Endothelial cell of umbilical vein (primary cell): ENCODE measurements at regions not wholly inside any gene's neighbourhood (a gene's known extent, or its start where the extent isn't known, plus 50 kb on each side); places are given as distances from the start of the nearest gene placed in this dataset.
"Not testable (repeated sequence)": the region's sequence is repeated elsewhere in the genome, so short reads cannot be mapped to it uniquely, and the experiment has no call there.

Experiments used
- BruUV-seq: library from RNA; stranded (reverse); fragments of 400-500 nt; replicated peaks from 2 replicates; lab custom pipeline; 2021; lab: Mats Ljungman, UMichigan
- CTCF ChIA-PET: fragments of 300-600, 350-600 bp; sonication (Branson Sonifier 250); formaldehyde crosslinking; loops from one replicate; lab custom pipeline; 2021; ENCODE audit warnings: antibody characterized with exemption, inconsistent platforms; lab: Charles Lee
- POLR2A ChIA-PET: fragments of 300-600, 350-600 bp; sonication (Branson Sonifier 250); formaldehyde crosslinking; loops from one replicate; lab custom pipeline; 2021; ENCODE audit warnings: antibody characterized with exemption, inconsistent platforms; lab: Charles Lee
- DNase-seq: peaks from one replicate; pipeline ENCODE4 v3.0.0-alpha.2; 2011; ENCODE audit warnings: low read depth, low spot score
- FAIRE-seq: peaks from 2 replicates; lab custom pipeline; 2011; peaks lifted over from hg19 to GRCh38; lab: Jason Lieb, UNC
- H2AFZ ChIP-seq: 2 replicates; pipeline ENCODE4 v1.6.0; 2012; ENCODE audit warnings: low read depth, low read length, control low read depth, inconsistent platforms
- H3K27ac ChIP-seq: 2 replicates; pipeline ENCODE4 v1.5.1; 2011; ENCODE audit warnings: low read depth, mild to moderate bottlenecking, control low read depth, low read length, moderate library complexity; ENCODE audit not compliant: insufficient read depth
- H3K27me3 ChIP-seq, 2 experiments: 2 replicates each; pipeline versions ENCODE4 v1.6.0 to v1.6.1; 2011; ENCODE audit warnings: low read length in 2 of 2, mixed read lengths in 1 of 2; ENCODE audit not compliant: control insufficient read depth in 2 of 2, insufficient read depth in 2 of 2
- H3K36me3 ChIP-seq, 2 experiments: 2 replicates in 1 of 2; 3 replicates in 1 of 2; pipeline ENCODE4 v1.5.1; 2011; ENCODE audit warnings: low read length in 2 of 2, mild to moderate bottlenecking in 1 of 2, moderate library complexity in 1 of 2; ENCODE audit not compliant: control insufficient read depth in 2 of 2, insufficient read depth in 2 of 2; ENCODE audit errors: extremely low read depth in 1 of 2
- H3K4me1 ChIP-seq: 3 replicates; pipeline ENCODE4 v1.5.1; 2011; ENCODE audit warnings: mild to moderate bottlenecking, low read length; ENCODE audit not compliant: control insufficient read depth, insufficient read depth; ENCODE audit errors: extremely low read depth
- H3K4me2 ChIP-seq: 2 replicates; pipeline ENCODE4 v1.6.1; 2011; ENCODE audit warnings: low read length, control low read depth, mixed read lengths; ENCODE audit not compliant: insufficient read depth
- H3K4me3 ChIP-seq, 3 experiments: fragments of 200-600 bp in 1 of 3; sonication (generic), shearing (Covaris generic) in 1 of 3; replicated peaks in 1 of 3; 2 replicates each; pipeline ENCODE4 v1.5.1; 2011 to 2016; ENCODE audit warnings: control low read depth in 3 of 3, low read length in 3 of 3, mild to moderate bottlenecking in 2 of 3, inconsistent platforms in 1 of 3, low read depth in 1 of 3, moderate library complexity in 1 of 3; ENCODE audit not compliant: insufficient read depth in 1 of 3
- H3K79me2 ChIP-seq: 2 replicates; pipeline ENCODE4 v1.6.0; 2012; ENCODE audit warnings: low read length, inconsistent platforms; ENCODE audit not compliant: control insufficient read depth, insufficient read depth
- H3K9ac ChIP-seq: replicated peaks from 2 replicates; pipeline ENCODE3; 2011; ENCODE audit warnings: low read length, control low read depth; ENCODE audit not compliant: insufficient read depth; ENCODE audit errors: extremely low read depth
- H3K9me1 ChIP-seq: replicated peaks from 3 replicates; pipeline ENCODE4 v1.6.0; 2011; ENCODE audit warnings: mild to moderate bottlenecking, low read length; ENCODE audit not compliant: control insufficient read depth, insufficient read depth; ENCODE audit errors: extremely low read depth
- H3K9me3 ChIP-seq: replicated peaks from 2 replicates; pipeline ENCODE4 v1.5.1; 2012; ENCODE audit warnings: low read length, inconsistent platforms; ENCODE audit not compliant: control insufficient read depth, insufficient read depth
- H4K20me1 ChIP-seq: replicated peaks from 2 replicates; pipeline ENCODE3; 2011; ENCODE audit warnings: mild to moderate bottlenecking, low read length; ENCODE audit not compliant: control insufficient read depth, insufficient read depth; ENCODE audit errors: extremely low read depth
- CTCF ChIP-seq, 2 donors: IDR thresholded peaks; 1 replicate in 1 of 2; 2 replicates in 1 of 2; pipeline ENCODE4 v1.5.1; 2011; ENCODE audit warnings: low read length in 2 of 2, mild to moderate bottlenecking in 2 of 2, moderate library complexity in 2 of 2, control low read depth in 1 of 2, inconsistent platforms in 1 of 2, low read depth in 1 of 2; ENCODE audit not compliant: insufficient read depth in 1 of 2; ENCODE audit errors: extremely low read depth in 1 of 2
- EZH2 ChIP-seq: IDR thresholded peaks from 2 replicates; pipeline ENCODE4 v1.6.1; 2012; ENCODE audit warnings: borderline replicate concordance, low read depth, mild to moderate bottlenecking, moderate library complexity, low read length, inconsistent platforms; ENCODE audit not compliant: severe bottlenecking
- FOS ChIP-seq: IDR thresholded peaks from 2 replicates; pipeline ENCODE4 v1.6.1; 2011; ENCODE audit warnings: mild to moderate bottlenecking, low read length, moderate library complexity, borderline replicate concordance; ENCODE audit not compliant: insufficient read depth
- GATA2 ChIP-seq: IDR thresholded peaks from 2 replicates; pipeline ENCODE4 v1.7.0; 2011; ENCODE audit warnings: low read depth, mild to moderate bottlenecking, moderate library complexity, mixed read lengths, low read length; ENCODE audit not compliant: insufficient read length, insufficient read depth
- JUN ChIP-seq: IDR thresholded peaks from 2 replicates; pipeline ENCODE4 v1.6.1; 2011; ENCODE audit warnings: borderline replicate concordance, low read depth; ENCODE audit not compliant: insufficient read length, insufficient read depth
- MYC ChIP-seq: IDR thresholded peaks from one replicate; pipeline ENCODE4 v1.6.1; 2011; ENCODE audit warnings: mild to moderate bottlenecking, low read depth, low read length
- dilution Hi-C: fragments of 300-500 bp; cut with MboI; formaldehyde crosslinking; loops from one replicate; pipeline ENCODE4 v1.15.0; 2019; ENCODE audit warnings: low sequenced_read_pairs; ENCODE audit not compliant: extremely low pct_ligation_motif_present
- intact Hi-C: fragments of 100-400 bp; cut with micrococcal nuclease; formaldehyde crosslinking; loops from one replicate; pipeline ENCODE4 v1.10.0; 2022

GRCh38 chr6:137640086-137640485 lies 145.9 kb upstream of the OLIG3 start:
- H3K27ac ChIP-seq: no peak overlapping the region
- no peaks in the 10 kb centered on the region for H3K79me2 ChIP-seq
- intact Hi-C loops (loop anchor here (2.0 kb wide), 3 partner anchors 165 to 503 kb away; no protein-coding TSS in a partner anchor), dilution Hi-C loops (no loop called here)
- H2AFZ ChIP-seq: no peak overlapping the region
- no peak overlapping the region for H3K4me3 ChIP-seq
- no TSS peak for BruUV-seq
- H3K9me3 ChIP-seq: no peaks in the 10 kb centered on the region
- H3K27me3 ChIP-seq: peaks cover 0 to 6% of the 10 kb centered on the region in 2 experiments
- DNase-seq: no peak
- no peaks in the 10 kb centered on the region for H4K20me1 ChIP-seq
- FAIRE-seq: no peak
- no peaks in the 10 kb centered on the region for H3K9me1 ChIP-seq
- no peak overlapping the region for H3K9ac ChIP-seq
- H3K36me3 ChIP-seq: no peaks in the 10 kb centered on the region
- no peak for TF ChIP-seq GATA2
- no peak for TF ChIP-seq JUN
- no peak for TF ChIP-seq FOS
- no peaks in the 10 kb centered on the region for H3K4me1 ChIP-seq
- CTCF ChIA-PET: interaction anchor here (2.3 kb wide), 1 partner anchor 546 kb away, joined by 12 read pairs; no protein-coding TSS in a partner anchor
- POLR2A ChIA-PET: no interaction called here
- no peak overlapping the region for H3K4me2 ChIP-seq

GRCh38 chr6:137641474-137642077 lies 147.4 kb upstream of the OLIG3 start:
- no peaks in the 10 kb centered on the region for H3K4me1 ChIP-seq
- ChIA-PET CTCF (interaction anchor here (0.7 to 1.6 kb wide), 34 partner anchors 9 to 997 kb away, joined by 3 to 56 read pairs (median 4); partner anchors contain the start of gene MAP3K5), POLR2A (no interaction called here)
- H2AFZ ChIP-seq: no peak overlapping the region
- dilution Hi-C loops: no loop called here
- intact Hi-C loops: loop anchor here (1.0 to 2.0 kb wide), 8 partner anchors 167 to 795 kb away; no protein-coding TSS in a partner anchor
- H3K4me2 ChIP-seq: no peak overlapping the region
- peak; percentile 89 for FAIRE-seq
- H3K4me3 ChIP-seq: no peak overlapping the region
- H3K9ac ChIP-seq: no peak overlapping the region
- no peak overlapping the region for H3K27ac ChIP-seq
- H3K27me3 ChIP-seq: peaks cover 0 to 3% of the 10 kb centered on the region in 2 experiments
- no TSS peak for BruUV-seq
- no peaks in the 10 kb centered on the region for H3K79me2 ChIP-seq
- no peaks in the 10 kb centered on the region for H3K9me1 ChIP-seq
- TF ChIP-seq FOS: no peak
- TF ChIP-seq EZH2: no peak
- peak; percentile 55 to 58 for TF ChIP-seq CTCF (IDR thresholded peaks at IDR 0.05; ENCODE audit: extremely low read depth in 1 of 2, insufficient read depth in 1 of 2, low read depth in 1 of 2, low read length in 2 of 2)
- TF ChIP-seq MYC: no peak
- peak; percentile 70 for DNase-seq
- no peaks in the 10 kb centered on the region for H4K20me1 ChIP-seq
- H3K9me3 ChIP-seq: no peaks in the 10 kb centered on the region
- H3K36me3 ChIP-seq: no peaks in the 10 kb centered on the region

GRCh38 chr6:137643210-137643609 lies 149.0 kb upstream of the OLIG3 start:
- FAIRE-seq, BruUV-seq, dilution Hi-C loops, CTCF ChIA-PET, H3K4me3 ChIP-seq, H4K20me1 ChIP-seq, H3K36me3 ChIP-seq, H3K4me2 ChIP-seq, H3K9me3 ChIP-seq, H3K27me3 ChIP-seq, DNase-seq, H2AFZ ChIP-seq, H3K9me1 ChIP-seq, intact Hi-C loops, H3K27ac ChIP-seq, H3K9ac ChIP-seq, H3K4me1 ChIP-seq, POLR2A ChIA-PET, H3K79me2 ChIP-seq: not testable (repeated sequence)
